Activated naive CD4-positive, alpha-beta T cell treated with anti-CD3 and anti-CD28 coated beads, Interleukin-2, amount 10 ng/mL, durations not matched to agents 7 days and 5 days (primary cell): ENCODE measurements at regions not wholly inside any gene's neighbourhood (a gene's known extent, or its start where the extent isn't known, plus 50 kb on each side); places are given as distances from the start of the nearest gene placed in this dataset.
A peak's percentile ranks its signal among the peaks of the same experiment; 100 is the strongest.
"Not testable (repeated sequence)": the region's sequence is repeated elsewhere in the genome, so short reads cannot be mapped to it uniquely, and the experiment has no call there.

Experiments
- CTCF ChIA-PET: fragments of 350-600 bp; sonication (Branson Sonifier 250); formaldehyde crosslinking; loops from one replicate; lab custom pipeline; 2021; ENCODE audit warnings: antibody characterized with exemption; lab: Charles Lee
- DNase-seq: peaks from one replicate; pipeline ENCODE4 v3.0.0-alpha.2; 2020
- H3K27ac Mint-ChIP-seq: one replicate; pipeline ENCODE4 v1.8.0; 2021; ENCODE audit warnings: mild to moderate bottlenecking, moderate library complexity, mixed read lengths
- H3K27me3 Mint-ChIP-seq: one replicate; pipeline ENCODE4 v1.8.0; 2021; ENCODE audit warnings: mild to moderate bottlenecking, mixed read lengths
- H3K36me3 Mint-ChIP-seq: one replicate; pipeline ENCODE4 v1.8.0; 2021; ENCODE audit warnings: mixed read lengths
- H3K4me1 Mint-ChIP-seq: one replicate; pipeline ENCODE4 v1.8.0; 2021; ENCODE audit warnings: mixed read lengths
- H3K4me3 Mint-ChIP-seq: one replicate; pipeline ENCODE4 v1.8.0; 2021; ENCODE audit warnings: mild to moderate bottlenecking, moderate library complexity, mixed read lengths
- H3K9me3 Mint-ChIP-seq: one replicate; pipeline ENCODE4 v1.8.0; 2021; ENCODE audit warnings: mixed read lengths

DNA sequence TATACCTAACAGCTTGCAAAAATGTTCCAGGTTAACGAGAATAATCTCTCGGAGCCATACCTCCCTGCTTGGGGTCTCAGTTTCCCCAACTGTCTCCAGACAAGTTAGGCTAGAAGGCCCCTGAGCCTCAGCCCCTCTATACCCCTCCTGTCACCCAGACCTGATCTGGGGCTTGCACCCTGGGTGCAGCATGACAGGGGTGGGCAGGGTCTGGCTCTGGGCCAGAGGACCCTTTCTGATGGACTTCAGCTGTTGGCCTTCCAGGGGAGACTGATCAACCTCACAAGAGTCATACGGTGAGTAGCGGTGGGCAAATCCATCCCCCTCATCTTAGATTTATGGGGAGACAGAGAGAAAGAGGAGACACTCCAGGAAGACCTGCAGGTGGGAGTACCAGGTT, 416.9 kb downstream of the GOLGA6L6 start:
- H3K27ac Mint-ChIP-seq, H3K4me1 Mint-ChIP-seq, DNase-seq, H3K36me3 Mint-ChIP-seq, H3K27me3 Mint-ChIP-seq, H3K4me3 Mint-ChIP-seq, H3K9me3 Mint-ChIP-seq, CTCF ChIA-PET: not testable (repeated sequence)

DNA sequence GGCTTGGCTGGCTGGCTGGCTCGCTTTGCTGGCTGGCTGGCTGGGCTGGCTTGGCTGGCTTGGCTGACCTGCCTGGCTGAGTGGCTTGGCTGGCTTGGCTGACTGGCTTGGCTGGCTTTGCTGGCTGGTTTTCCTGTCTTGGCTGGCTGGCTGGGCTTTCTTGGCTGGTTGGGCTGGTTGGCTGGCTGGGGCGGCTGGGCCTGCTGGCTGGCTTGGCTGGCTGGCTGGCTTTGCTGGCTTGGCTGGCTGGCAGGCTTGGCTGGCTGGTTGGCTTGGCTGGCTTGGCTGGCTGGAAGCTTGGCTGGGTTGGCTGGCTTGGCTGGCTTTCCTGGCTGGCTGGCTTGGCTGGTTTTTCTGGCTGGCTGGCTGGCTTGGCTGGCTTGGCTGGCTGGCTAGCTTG, 435.6 kb downstream of the GOLGA6L6 start:
- peak; percentile 20 for DNase-seq
- Mint-ChIP-seq H3K4me1 (no peaks in the 10 kb centered on the region), H3K27ac (no peak overlapping the region), H3K9me3 (no peaks in the 10 kb centered on the region), H3K4me3 (no peak overlapping the region), H3K27me3 (no peaks in the 10 kb centered on the region), H3K36me3 (no peaks in the 10 kb centered on the region)
- CTCF ChIA-PET = no interaction called here

GRCh38 chr15:20105011-20105990, 436.3 kb downstream of the GOLGA6L6 start:
- H3K4me1 Mint-ChIP-seq, H3K9me3 Mint-ChIP-seq, H3K36me3 Mint-ChIP-seq, DNase-seq, CTCF ChIA-PET, H3K4me3 Mint-ChIP-seq, H3K27ac Mint-ChIP-seq, H3K27me3 Mint-ChIP-seq: not testable (repeated sequence)

DNA sequence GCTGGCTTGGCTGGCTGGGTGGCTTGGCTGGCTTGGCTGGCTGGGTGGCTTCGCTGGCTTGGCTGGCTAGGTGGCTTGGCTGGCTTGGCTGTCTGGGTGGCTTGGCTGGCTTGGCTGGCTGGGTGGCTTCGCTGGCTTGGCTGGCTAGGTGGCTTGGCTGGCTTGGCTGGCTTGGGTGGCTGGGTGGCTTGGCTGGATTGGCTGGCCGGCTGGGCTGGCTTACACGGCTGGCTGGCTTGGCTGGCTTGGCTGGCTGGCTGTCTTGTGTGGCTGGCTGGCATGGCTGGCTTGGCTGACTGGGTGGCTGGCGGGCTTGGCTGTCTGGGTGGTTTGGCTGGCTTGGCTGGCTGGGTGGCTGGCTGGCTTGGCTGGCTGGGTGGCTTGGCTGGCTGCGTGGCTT, 437.0 kb downstream of the GOLGA6L6 start:
- H3K27ac Mint-ChIP-seq, H3K9me3 Mint-ChIP-seq, CTCF ChIA-PET, H3K27me3 Mint-ChIP-seq, H3K4me3 Mint-ChIP-seq, H3K36me3 Mint-ChIP-seq, H3K4me1 Mint-ChIP-seq: not testable (repeated sequence)
- peak; percentile 20 for DNase-seq

- H3K9me3 Mint-ChIP-seq, H3K4me3 Mint-ChIP-seq, DNase-seq, H3K27ac Mint-ChIP-seq, CTCF ChIA-PET, H3K27me3 Mint-ChIP-seq, H3K36me3 Mint-ChIP-seq, H3K4me1 Mint-ChIP-seq: not testable (repeated sequence)
Measured at GRCh38 chr15:20102862-20103261, 438.7 kb downstream of the GOLGA6L6 start.

GRCh38 chr15:20102209-20102608, 439.4 kb downstream of the GOLGA6L6 start:
- H3K36me3 Mint-ChIP-seq, H3K9me3 Mint-ChIP-seq, DNase-seq, H3K4me1 Mint-ChIP-seq, H3K27ac Mint-ChIP-seq, H3K4me3 Mint-ChIP-seq, H3K27me3 Mint-ChIP-seq, CTCF ChIA-PET: not testable (repeated sequence)

- H3K27ac Mint-ChIP-seq, CTCF ChIA-PET, H3K36me3 Mint-ChIP-seq, H3K4me1 Mint-ChIP-seq, H3K4me3 Mint-ChIP-seq, H3K27me3 Mint-ChIP-seq, DNase-seq, H3K9me3 Mint-ChIP-seq: not testable (repeated sequence)
Measured at GRCh38 chr15:20101281-20101680, 440.3 kb downstream of the GOLGA6L6 start.

GRCh38 chr15:20100604-20101270, 440.9 kb downstream of the GOLGA6L6 start:
- CTCF ChIA-PET, H3K27me3 Mint-ChIP-seq, H3K36me3 Mint-ChIP-seq, H3K27ac Mint-ChIP-seq, H3K9me3 Mint-ChIP-seq, H3K4me1 Mint-ChIP-seq, H3K4me3 Mint-ChIP-seq, DNase-seq: not testable (repeated sequence)

DNA sequence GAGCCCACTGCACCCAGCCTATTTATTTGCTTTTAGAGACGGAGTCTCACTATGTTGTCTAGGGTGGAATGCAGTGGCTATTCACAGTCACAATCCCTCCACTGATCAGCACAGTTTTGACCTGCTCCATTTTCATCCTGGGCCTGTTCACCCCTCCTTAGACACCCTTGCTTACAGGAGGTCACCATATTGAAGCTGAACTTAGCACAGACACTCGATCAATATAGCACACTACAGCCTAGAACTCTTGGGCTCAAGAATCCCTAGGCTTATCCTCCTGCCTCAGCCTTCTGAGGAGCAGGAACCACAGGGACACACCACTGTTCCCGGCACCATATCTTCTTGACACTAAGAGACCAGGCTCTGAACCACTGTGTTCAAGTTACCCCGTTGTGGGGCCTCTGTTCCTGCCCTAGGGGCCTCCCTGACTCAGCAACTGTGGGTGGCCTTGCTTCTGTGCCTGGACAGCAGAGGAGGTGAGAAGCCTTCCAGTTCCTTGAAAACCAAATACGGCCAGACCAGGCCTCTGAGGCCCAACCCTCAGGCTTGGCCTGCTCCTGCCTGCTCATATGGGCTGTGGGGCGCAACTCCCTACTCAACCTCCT, 445.8 kb downstream of the GOLGA6L6 start:
- H3K36me3 Mint-ChIP-seq, H3K4me3 Mint-ChIP-seq, H3K4me1 Mint-ChIP-seq, CTCF ChIA-PET, H3K27ac Mint-ChIP-seq, H3K9me3 Mint-ChIP-seq, DNase-seq, H3K27me3 Mint-ChIP-seq: not testable (repeated sequence)

GRCh38 chr15:20089541-20089940, 452.1 kb downstream of the GOLGA6L6 start:
- DNase-seq, H3K27ac Mint-ChIP-seq, H3K4me1 Mint-ChIP-seq, H3K9me3 Mint-ChIP-seq, H3K4me3 Mint-ChIP-seq, CTCF ChIA-PET, H3K27me3 Mint-ChIP-seq, H3K36me3 Mint-ChIP-seq: not testable (repeated sequence)

GRCh38 chr15:20084026-20084425, 457.6 kb downstream of the GOLGA6L6 start:
- DNase-seq, H3K9me3 Mint-ChIP-seq, H3K4me1 Mint-ChIP-seq, H3K36me3 Mint-ChIP-seq, H3K27me3 Mint-ChIP-seq, H3K4me3 Mint-ChIP-seq, CTCF ChIA-PET, H3K27ac Mint-ChIP-seq: not testable (repeated sequence)

GRCh38 chr15:20074082-20074481, 467.5 kb downstream of the GOLGA6L6 start:
- H3K27me3 Mint-ChIP-seq, DNase-seq, CTCF ChIA-PET, H3K4me3 Mint-ChIP-seq, H3K36me3 Mint-ChIP-seq, H3K4me1 Mint-ChIP-seq, H3K9me3 Mint-ChIP-seq, H3K27ac Mint-ChIP-seq: not testable (repeated sequence)

- CTCF ChIA-PET, H3K4me1 Mint-ChIP-seq, H3K4me3 Mint-ChIP-seq, H3K27ac Mint-ChIP-seq, DNase-seq, H3K36me3 Mint-ChIP-seq, H3K27me3 Mint-ChIP-seq, H3K9me3 Mint-ChIP-seq: not testable (repeated sequence)
Measured at GRCh38 chr15:20069043-20069442, 472.6 kb downstream of the GOLGA6L6 start.

GRCh38 chr15:20066173-20066572, 475.4 kb downstream of the GOLGA6L6 start:
- H3K36me3 Mint-ChIP-seq, DNase-seq, H3K4me3 Mint-ChIP-seq, H3K9me3 Mint-ChIP-seq, H3K27ac Mint-ChIP-seq, H3K4me1 Mint-ChIP-seq, CTCF ChIA-PET, H3K27me3 Mint-ChIP-seq: not testable (repeated sequence)

DNA sequence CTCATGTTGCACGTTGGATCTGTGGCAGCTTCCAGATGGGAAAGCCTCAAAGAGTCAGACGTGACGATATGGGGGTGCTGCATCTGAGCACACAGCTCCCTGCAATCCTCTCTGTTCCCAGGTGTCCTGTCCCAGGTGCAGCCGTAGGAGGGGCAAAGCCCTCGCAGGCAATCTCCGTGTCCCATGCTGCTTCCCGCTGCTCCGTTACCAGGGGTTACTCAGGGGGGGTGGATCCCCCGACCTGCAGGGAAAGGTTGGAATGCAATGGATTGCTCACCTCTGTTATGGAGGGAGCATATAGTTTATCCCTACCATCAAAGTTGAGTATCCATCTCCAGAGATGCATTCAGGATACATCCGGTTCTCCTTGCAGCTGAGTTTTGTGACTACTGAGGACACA, 476.1 kb downstream of the GOLGA6L6 start:
- H3K4me3 Mint-ChIP-seq, H3K4me1 Mint-ChIP-seq, H3K9me3 Mint-ChIP-seq, H3K27ac Mint-ChIP-seq, H3K27me3 Mint-ChIP-seq, H3K36me3 Mint-ChIP-seq, CTCF ChIA-PET, DNase-seq: not testable (repeated sequence)
